ENCODE measurements at regions not wholly inside any gene's neighbourhood (a gene's known extent, or its start where the extent isn't known, plus 50 kb on each side); places are given as distances from the start of the nearest gene placed in this dataset.
"Not testable (repeated sequence)": the region's sequence is repeated elsewhere in the genome, so short reads cannot be mapped to it uniquely, and the experiment has no call there.

- no peak overlapping the region for H2BK15ac ChIP-seq (replicated peaks; ENCODE audit: low read depth)
- no peak overlapping the region for H2BK120ac ChIP-seq (ENCODE audit: low read depth, low read length)
- H3K56ac ChIP-seq (ENCODE audit: low read length) = peak overlapping the region; percentile 69
- H2BK5ac ChIP-seq (ENCODE audit: low read length) = no peak overlapping the region
- no peak overlapping the region for H4K5ac ChIP-seq (ENCODE audit: low read length)
- H3K79me2 ChIP-seq (ENCODE audit: control insufficient read depth, insufficient read depth, low read length) = no peaks in the 10 kb centered on the region
- peak overlapping the region; percentile 51 for H3K4me2 ChIP-seq (ENCODE audit: low read length)
- peak overlapping the region; percentile 56 for H3K4ac ChIP-seq (ENCODE audit: low read depth, low read length)
- no peak overlapping the region for H2AK5ac ChIP-seq (ENCODE audit: low read length)
- no peaks in the 10 kb centered on the region for H3K27me3 ChIP-seq (ENCODE audit: insufficient read depth, low read length, poor library complexity)
- no peak overlapping the region for H3K23ac ChIP-seq (ENCODE audit: low read length)
- H4K8ac ChIP-seq (ENCODE audit: low read depth, low read length) = no peak overlapping the region
- peak; percentile 99 for DNase-seq
- no peak overlapping the region for H3K18ac ChIP-seq (ENCODE audit: low read length)
- H3K9ac ChIP-seq (ENCODE audit: low read length) = peak overlapping the region; percentile 57
- peak overlapping the region; percentile 47 for H3K27ac ChIP-seq (ENCODE audit: low read depth, low read length)
- H3K36me3 ChIP-seq (ENCODE audit: control insufficient read depth, insufficient read depth, low read length) = no peaks in the 10 kb centered on the region
- no CpG with 5 or more reads among the region's 29 CpGs for WGBS (ENCODE audit: extremely low coverage, insufficient coverage, low lambda C conversion rate)
- H3K4me3 ChIP-seq (ENCODE audit: low read length) = peak overlapping the region; percentile 44
- no peaks in the 10 kb centered on the region for H3K79me1 ChIP-seq (ENCODE audit: low read length)
- no peaks in the 10 kb centered on the region for H3K4me1 ChIP-seq (ENCODE audit: control insufficient read depth, low read depth, low read length)
Measured at GRCh38 chr1:148264374-148265276, 112.5 kb upstream of the NBPF11 start.

- no peak overlapping the region for H2BK15ac ChIP-seq (replicated peaks; ENCODE audit: low read depth)
Measured at GRCh38 chr1:148263906-148264255, 111.8 kb upstream of the NBPF11 start.

GRCh38 chr1:148263128-148263905 is 111.2 kb upstream of the NBPF11 start:
- peak overlapping the region; percentile 51 for H3K4me2 ChIP-seq (ENCODE audit: low read length)
- no peaks in the 10 kb centered on the region for H3K27me3 ChIP-seq (ENCODE audit: insufficient read depth, low read length, poor library complexity)
- peak overlapping the region; percentile 100 for H2BK5ac ChIP-seq (ENCODE audit: low read length)
- WGBS (ENCODE audit: extremely low coverage, insufficient coverage, low lambda C conversion rate) = no CpG with 5 or more reads among the region's 43 CpGs
- H2AK5ac ChIP-seq (ENCODE audit: low read length) = no peak overlapping the region
- H3K23ac ChIP-seq (ENCODE audit: low read length) = no peak overlapping the region
- H3K79me1 ChIP-seq (ENCODE audit: low read length) = no peaks in the 10 kb centered on the region
- peak overlapping the region; percentile 22 for H3K27ac ChIP-seq (ENCODE audit: low read depth, low read length)
- H4K5ac ChIP-seq (ENCODE audit: low read length) = no peak overlapping the region
- peak overlapping the region; percentile 81 for H3K9ac ChIP-seq (ENCODE audit: low read length)
- H3K4me1 ChIP-seq (ENCODE audit: control insufficient read depth, low read depth, low read length) = no peaks in the 10 kb centered on the region
- H3K4ac ChIP-seq (ENCODE audit: low read depth, low read length) = no peak overlapping the region
- H3K4me3 ChIP-seq (ENCODE audit: low read length) = no peak overlapping the region
- H3K36me3 ChIP-seq (ENCODE audit: control insufficient read depth, insufficient read depth, low read length) = no peaks in the 10 kb centered on the region
- H2BK120ac ChIP-seq (ENCODE audit: low read depth, low read length) = no peak overlapping the region
- no peak overlapping the region for H2BK15ac ChIP-seq (replicated peaks; ENCODE audit: low read depth)
- DNase-seq = peak; percentile 100
- peak overlapping the region; percentile 92 for H3K56ac ChIP-seq (ENCODE audit: low read length)
- H3K79me2 ChIP-seq (ENCODE audit: control insufficient read depth, insufficient read depth, low read length) = no peaks in the 10 kb centered on the region
- H3K18ac ChIP-seq (ENCODE audit: low read length) = peak overlapping the region; percentile 86
- no peak overlapping the region for H4K8ac ChIP-seq (ENCODE audit: low read depth, low read length)

More at GRCh38 chr1:148263906-148264255, 111.8 kb upstream of the NBPF11 start:
- no peaks in the 10 kb centered on the region for H3K36me3 ChIP-seq (ENCODE audit: control insufficient read depth, insufficient read depth, low read length)
- H3K4ac ChIP-seq (ENCODE audit: low read depth, low read length) = no peak overlapping the region
- H2BK120ac ChIP-seq (ENCODE audit: low read depth, low read length) = no peak overlapping the region
- no CpG with 5 or more reads among the region's 17 CpGs for WGBS (ENCODE audit: extremely low coverage, insufficient coverage, low lambda C conversion rate)
- H4K8ac ChIP-seq (ENCODE audit: low read depth, low read length) = no peak overlapping the region
- H3K79me2 ChIP-seq (ENCODE audit: control insufficient read depth, insufficient read depth, low read length) = no peaks in the 10 kb centered on the region
- H2AK5ac ChIP-seq (ENCODE audit: low read length) = no peak overlapping the region
- H2BK5ac ChIP-seq (ENCODE audit: low read length) = no peak overlapping the region
- H3K18ac ChIP-seq (ENCODE audit: low read length) = peak overlapping the region; percentile 86
- H3K4me2 ChIP-seq (ENCODE audit: low read length) = peak overlapping the region; percentile 51
- H3K27me3 ChIP-seq (ENCODE audit: insufficient read depth, low read length, poor library complexity) = no peaks in the 10 kb centered on the region
- H3K56ac ChIP-seq (ENCODE audit: low read length) = peak overlapping the region; percentile 69
- H3K4me1 ChIP-seq (ENCODE audit: control insufficient read depth, low read depth, low read length) = no peaks in the 10 kb centered on the region
- no peak overlapping the region for H3K23ac ChIP-seq (ENCODE audit: low read length)
- no peaks in the 10 kb centered on the region for H3K79me1 ChIP-seq (ENCODE audit: low read length)
- H3K27ac ChIP-seq (ENCODE audit: low read depth, low read length) = peak overlapping the region; percentile 21
- DNase-seq = no peak
- H3K4me3 ChIP-seq (ENCODE audit: low read length) = no peak overlapping the region
- H3K9ac ChIP-seq (ENCODE audit: low read length) = peak overlapping the region; percentile 57
- no peak overlapping the region for H4K5ac ChIP-seq (ENCODE audit: low read length)

DNA sequence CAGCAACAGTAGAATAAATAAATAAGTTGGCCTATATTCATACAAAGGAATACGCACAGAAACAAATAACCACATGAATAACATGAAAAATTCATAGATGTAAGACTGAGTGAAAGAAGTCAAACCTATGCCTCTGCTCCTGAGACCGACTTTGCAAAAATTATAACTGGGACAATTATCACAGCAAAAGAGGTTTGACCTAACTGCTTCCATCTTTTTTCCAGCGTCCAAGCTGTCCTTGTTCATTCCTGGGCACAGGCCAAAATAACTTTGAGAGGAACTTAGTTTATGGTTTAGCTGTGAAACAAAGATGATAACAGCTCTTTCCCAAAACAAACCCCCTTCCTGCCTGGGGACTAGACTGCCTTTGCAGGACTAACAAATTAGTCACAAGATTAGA is 109.6 kb upstream of the NBPF11 start:
- H3K27me3 ChIP-seq (ENCODE audit: insufficient read depth, low read length, poor library complexity); DNase-seq; H3K27ac ChIP-seq (ENCODE audit: low read depth, low read length); H2BK5ac ChIP-seq (ENCODE audit: low read length); H3K9ac ChIP-seq (ENCODE audit: low read length); H4K8ac ChIP-seq (ENCODE audit: low read depth, low read length); H3K4me2 ChIP-seq (ENCODE audit: low read length); H3K4me3 ChIP-seq (ENCODE audit: low read length); H2BK15ac ChIP-seq (replicated peaks; ENCODE audit: low read depth); H3K36me3 ChIP-seq (ENCODE audit: control insufficient read depth, insufficient read depth, low read length); H2BK120ac ChIP-seq (ENCODE audit: low read depth, low read length); H2AK5ac ChIP-seq (ENCODE audit: low read length); H4K5ac ChIP-seq (ENCODE audit: low read length); H3K4me1 ChIP-seq (ENCODE audit: control insufficient read depth, low read depth, low read length); H3K56ac ChIP-seq (ENCODE audit: low read length); H3K4ac ChIP-seq (ENCODE audit: low read depth, low read length); H3K23ac ChIP-seq (ENCODE audit: low read length); H3K79me2 ChIP-seq (ENCODE audit: control insufficient read depth, insufficient read depth, low read length); H3K79me1 ChIP-seq (ENCODE audit: low read length); H3K18ac ChIP-seq (ENCODE audit: low read length): not testable (repeated sequence)
- whole genome bisulfite sequencing (ENCODE audit: extremely low coverage, insufficient coverage, low lambda C conversion rate) = no CpG with 5 or more reads among the region's 3 CpGs

DNA sequence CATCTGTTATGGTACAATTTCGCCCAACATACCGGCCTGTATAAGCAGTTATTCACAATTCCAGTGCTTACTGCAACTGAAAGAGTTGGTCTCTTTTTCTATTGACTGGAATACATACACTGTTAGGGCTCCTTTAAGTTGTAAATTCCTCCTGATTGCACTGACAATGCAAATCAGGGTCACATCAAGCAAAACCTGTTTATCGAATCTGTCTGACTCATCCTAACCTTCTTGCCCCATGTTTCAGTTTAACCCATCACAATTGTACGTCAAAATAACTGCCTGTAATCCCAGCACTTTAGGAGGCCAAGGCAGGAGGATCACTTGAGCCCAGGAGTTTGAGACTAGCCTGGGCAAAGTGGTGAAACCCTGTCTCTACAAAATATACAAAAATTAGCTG is 105.8 kb upstream of the NBPF11 start:
- not testable (repeated sequence) for H2BK120ac ChIP-seq (ENCODE audit: low read depth, low read length); H3K27ac ChIP-seq (ENCODE audit: low read depth, low read length); H3K4me2 ChIP-seq (ENCODE audit: low read length); H3K4me1 ChIP-seq (ENCODE audit: control insufficient read depth, low read depth, low read length); H3K4ac ChIP-seq (ENCODE audit: low read depth, low read length); DNase-seq; H3K79me1 ChIP-seq (ENCODE audit: low read length); H3K56ac ChIP-seq (ENCODE audit: low read length); H3K79me2 ChIP-seq (ENCODE audit: control insufficient read depth, insufficient read depth, low read length); H3K23ac ChIP-seq (ENCODE audit: low read length); H3K18ac ChIP-seq (ENCODE audit: low read length); H4K5ac ChIP-seq (ENCODE audit: low read length); H2AK5ac ChIP-seq (ENCODE audit: low read length); H3K36me3 ChIP-seq (ENCODE audit: control insufficient read depth, insufficient read depth, low read length); H3K27me3 ChIP-seq (ENCODE audit: insufficient read depth, low read length, poor library complexity); H2BK15ac ChIP-seq (replicated peaks; ENCODE audit: low read depth); H4K8ac ChIP-seq (ENCODE audit: low read depth, low read length); H3K4me3 ChIP-seq (ENCODE audit: low read length); H3K9ac ChIP-seq (ENCODE audit: low read length); H2BK5ac ChIP-seq (ENCODE audit: low read length)
- no CpG with 5 or more reads among the region's 4 CpGs for WGBS (ENCODE audit: extremely low coverage, insufficient coverage, low lambda C conversion rate)

All from mesendoderm (in vitro differentiated cells).